Thyroid gland (tissue), 4 donors: ENCODE measurements at regions not wholly inside any gene's neighbourhood (a gene's known extent, or its start where the extent isn't known, plus 50 kb on each side); places are given as distances from the start of the nearest gene placed in this dataset.

ENCODE experiments used
- DNase-seq, 2 donors: peaks; one replicate each; pipeline ENCODE4 v3.0.0-alpha.2; 2019
- H3K27ac ChIP-seq, 3 donors: fragments of 200-600 bp; sonication (generic); 1 replicate in 2 of 3; 2 replicates in 1 of 3; pipeline ENCODE4 v1.5.1; 2016 to 2019; ENCODE audit warnings: mild to moderate bottlenecking in 1 of 3, moderate library complexity in 1 of 3
- H3K27me3 ChIP-seq: fragments of 200-600 bp; sonication (generic); one replicate; pipeline ENCODE4 v1.5.1; 2019
- H3K36me3 ChIP-seq, 2 donors: fragments of 200-600 bp; sonication (generic); one replicate each; pipeline ENCODE4 v1.5.1; 2016 to 2019
- H3K4me1 ChIP-seq, 2 donors: fragments of 200-600 bp; sonication (generic); one replicate each; pipeline ENCODE4 v1.5.1; 2017 to 2019
- H3K4me3 ChIP-seq, 3 donors: fragments of 200-600 bp; sonication (generic); replicated peaks in 1 of 3; 1 replicate in 2 of 3; 2 replicates in 1 of 3; pipeline ENCODE4 v1.5.1; 2016; ENCODE audit warnings: mild to moderate bottlenecking in 1 of 3
- H3K9me3 ChIP-seq: fragments of 200-600 bp; sonication (generic); one replicate; pipeline ENCODE4 v1.5.1; 2017
- POLR2A ChIP-seq, 2 donors: fragments of 450-650 bp; IDR thresholded peaks; one replicate each; pipeline ENCODE4 v1.6.1; 2017; ENCODE audit warnings: antibody characterized with exemption in 2 of 2, mild to moderate bottlenecking in 2 of 2, moderate library complexity in 1 of 2
- WGBS, 2 donors: methylation state at CpG; one replicate each; pipeline ENCODE4 v1.1.5; 2017; 5-methylcytosine and 5-hydroxymethylcytosine counted together
- intact Hi-C: fragments of 100-400 bp; cut with DNase I; formaldehyde crosslinking; loops from one replicate; pipeline ENCODE4 v1.15.1; 2023
- TF ChIP-seq, protein P1 (sequence below), 6 experiments: fragments of 200-600 bp in 3 of 6; fragments of 450-650 bp in 3 of 6; sonication (generic) in 3 of 6; IDR thresholded peaks; one replicate each; pipeline ENCODE4 v1.5.1; 2016 to 2019; ENCODE audit warnings: antibody characterized with exemption in 6 of 6, mild to moderate bottlenecking in 2 of 6, inconsistent platforms in 1 of 6, moderate library complexity in 1 of 6

DNA sequence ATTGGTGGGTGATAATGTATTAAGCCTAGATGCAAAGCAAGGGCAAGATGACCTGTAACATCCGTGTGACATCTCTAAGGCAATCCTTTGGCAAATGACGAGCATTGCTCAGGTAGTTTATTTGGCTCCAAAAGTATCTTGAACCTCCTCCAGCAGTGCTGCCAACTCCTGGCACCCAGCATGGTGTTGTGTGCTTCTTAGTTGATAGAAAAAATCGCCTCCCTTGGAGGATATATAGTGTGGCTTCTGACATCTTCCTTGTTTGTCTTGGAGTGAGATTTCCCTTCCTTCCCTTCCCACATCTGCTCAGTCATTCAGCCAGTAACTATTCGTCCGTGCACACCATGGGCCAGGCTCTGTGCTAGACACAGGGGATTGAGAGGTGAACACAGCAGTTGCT is 121.8 kb downstream of the TOMM20 start:
- intact Hi-C loops, result no loop called here
- no peak for DNase-seq
- Histone ChIP-seq H3K4me1 (peaks cover 0 to 5% of the 10 kb centered on the region in 2 donors), H3K27ac (no peak overlapping the region), H3K9me3 (no peaks in the 10 kb centered on the region), H3K36me3 (no peaks in the 10 kb centered on the region), H3K4me3 (no peak overlapping the region), H3K27me3 (no peaks in the 10 kb centered on the region)
- TF ChIP-seq POLR2A (IDR thresholded peaks at IDR 0.05), result no peak
- TF ChIP-seq, protein P1, sequence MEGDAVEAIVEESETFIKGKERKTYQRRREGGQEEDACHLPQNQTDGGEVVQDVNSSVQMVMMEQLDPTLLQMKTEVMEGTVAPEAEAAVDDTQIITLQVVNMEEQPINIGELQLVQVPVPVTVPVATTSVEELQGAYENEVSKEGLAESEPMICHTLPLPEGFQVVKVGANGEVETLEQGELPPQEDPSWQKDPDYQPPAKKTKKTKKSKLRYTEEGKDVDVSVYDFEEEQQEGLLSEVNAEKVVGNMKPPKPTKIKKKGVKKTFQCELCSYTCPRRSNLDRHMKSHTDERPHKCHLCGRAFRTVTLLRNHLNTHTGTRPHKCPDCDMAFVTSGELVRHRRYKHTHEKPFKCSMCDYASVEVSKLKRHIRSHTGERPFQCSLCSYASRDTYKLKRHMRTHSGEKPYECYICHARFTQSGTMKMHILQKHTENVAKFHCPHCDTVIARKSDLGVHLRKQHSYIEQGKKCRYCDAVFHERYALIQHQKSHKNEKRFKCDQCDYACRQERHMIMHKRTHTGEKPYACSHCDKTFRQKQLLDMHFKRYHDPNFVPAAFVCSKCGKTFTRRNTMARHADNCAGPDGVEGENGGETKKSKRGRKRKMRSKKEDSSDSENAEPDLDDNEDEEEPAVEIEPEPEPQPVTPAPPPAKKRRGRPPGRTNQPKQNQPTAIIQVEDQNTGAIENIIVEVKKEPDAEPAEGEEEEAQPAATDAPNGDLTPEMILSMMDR (IDR thresholded peaks at IDR 0.05), result no peak
- WGBS, 2 donors, result 65 to 86% methylated on average over 5 of the region's 5 CpGs

DNA sequence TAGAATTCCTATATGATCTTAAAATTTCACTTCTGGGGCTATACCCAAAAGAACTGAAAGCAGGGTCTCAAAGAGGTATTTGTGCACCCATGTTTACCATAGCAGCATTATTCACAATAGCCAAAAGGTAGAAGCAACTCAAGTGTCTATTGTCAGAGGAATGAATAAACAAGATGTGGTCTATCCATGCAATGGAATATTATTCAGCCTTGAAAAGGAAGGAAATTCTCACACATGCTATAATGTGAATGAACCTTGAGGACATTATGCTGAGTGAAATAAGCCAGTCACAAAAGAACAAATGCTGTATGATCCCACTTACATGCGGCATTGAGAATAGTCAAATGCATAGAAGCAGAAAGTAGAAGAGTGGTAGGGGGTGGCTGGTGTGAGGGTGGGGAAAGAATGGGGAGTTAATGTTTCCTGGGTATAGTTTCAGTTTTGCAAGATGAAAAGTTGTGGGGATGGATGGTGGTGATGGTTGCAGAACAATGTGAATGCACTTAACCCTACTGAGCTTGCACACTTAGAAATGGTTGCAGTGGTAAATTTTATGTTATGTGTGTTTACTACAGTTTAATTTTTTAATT is 122.4 kb downstream of the TOMM20 start:
- DNase-seq, result no peak
- no peaks in the 10 kb centered on the region for H3K9me3 ChIP-seq
- intact Hi-C loops, result no loop called here
- 94 to 98% methylated on average over 1 of the region's 1 CpG for WGBS, 2 donors
- peaks cover 0 to 3% of the 10 kb centered on the region in 2 donors for H3K4me1 ChIP-seq
- H3K4me3 ChIP-seq, result no peak overlapping the region
- TF ChIP-seq POLR2A (IDR thresholded peaks at IDR 0.05), result no peak
- TF ChIP-seq, protein P1 (IDR thresholded peaks at IDR 0.05), result no peak
- H3K36me3 ChIP-seq, result no peaks in the 10 kb centered on the region
- H3K27me3 ChIP-seq, result no peaks in the 10 kb centered on the region
- H3K27ac ChIP-seq, result no peak overlapping the region

DNA sequence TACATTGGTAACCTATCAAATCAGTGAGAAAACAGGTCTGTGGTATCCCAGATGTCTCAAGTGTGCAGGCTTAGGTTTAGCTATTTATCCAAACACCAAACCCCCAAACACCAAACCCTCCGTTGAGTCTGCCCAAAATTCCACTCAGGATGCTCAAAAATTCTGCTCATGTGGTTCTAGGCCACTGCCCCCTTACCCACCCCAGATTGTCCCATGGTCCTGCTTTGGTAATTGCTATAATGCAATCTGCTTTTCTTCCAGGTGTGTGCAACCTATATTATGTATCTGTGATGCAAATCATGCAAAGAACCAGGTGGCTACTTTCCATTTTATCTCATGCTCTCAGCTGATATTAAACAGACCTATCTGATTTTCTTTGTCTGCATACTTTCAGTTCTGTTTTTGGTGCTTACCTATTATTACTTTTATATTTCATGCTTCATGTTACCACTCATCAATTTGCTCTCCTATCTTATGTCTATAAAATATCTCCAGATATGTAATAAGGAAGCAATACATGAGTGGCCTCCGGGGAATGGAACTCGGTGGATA is 123.7 kb downstream of the TOMM20 start:
- peaks cover 7 to 14% of the 10 kb centered on the region in 2 donors for H3K4me1 ChIP-seq
- H3K36me3 ChIP-seq, result no peaks in the 10 kb centered on the region
- no peaks in the 10 kb centered on the region for H3K9me3 ChIP-seq
- no peak overlapping the region for H3K4me3 ChIP-seq
- H3K27me3 ChIP-seq, result no peaks in the 10 kb centered on the region
- TF ChIP-seq, protein P1 (IDR thresholded peaks at IDR 0.05), result no peak
- TF ChIP-seq POLR2A (IDR thresholded peaks at IDR 0.05), result no peak
- intact Hi-C loops, result no loop called here
- H3K27ac ChIP-seq, result no peak overlapping the region
- DNase-seq, result no peak
- 92 to 93% methylated on average over 3 of the region's 3 CpGs for WGBS, 2 donors

DNA sequence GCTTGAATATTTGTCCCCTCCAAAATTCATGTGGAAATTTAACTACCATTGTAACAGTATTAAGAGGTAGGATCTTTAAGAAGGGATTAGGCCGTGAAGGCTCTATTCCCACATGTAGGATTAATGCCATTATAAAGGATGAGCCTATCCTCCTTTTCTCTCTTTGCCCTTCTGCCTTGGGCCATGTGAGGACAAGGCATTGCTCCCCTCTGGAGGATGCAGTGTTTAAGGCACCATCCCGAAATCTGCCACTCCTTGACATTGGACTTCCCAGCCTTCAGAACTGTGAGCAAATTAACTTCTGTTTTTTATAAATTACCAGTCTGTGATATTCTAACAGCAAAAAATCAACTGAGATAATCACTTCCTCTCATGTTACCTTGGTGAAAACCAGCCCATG is 124.4 kb downstream of the TOMM20 start:
- Histone ChIP-seq H3K27me3 (no peaks in the 10 kb centered on the region), H3K4me3 (no peak overlapping the region), H3K4me1 (peaks cover 9 to 19% of the 10 kb centered on the region in 2 donors), H3K27ac (no peak overlapping the region), H3K9me3 (no peaks in the 10 kb centered on the region), H3K36me3 (no peaks in the 10 kb centered on the region)
- TF ChIP-seq, protein P1 (IDR thresholded peaks at IDR 0.05), result no peak
- TF ChIP-seq POLR2A (IDR thresholded peaks at IDR 0.05), result no peak
- 97 to 98% methylated on average over 2 of the region's 2 CpGs for WGBS, 2 donors
- no peak for DNase-seq
- intact Hi-C loops, result no loop called here

DNA sequence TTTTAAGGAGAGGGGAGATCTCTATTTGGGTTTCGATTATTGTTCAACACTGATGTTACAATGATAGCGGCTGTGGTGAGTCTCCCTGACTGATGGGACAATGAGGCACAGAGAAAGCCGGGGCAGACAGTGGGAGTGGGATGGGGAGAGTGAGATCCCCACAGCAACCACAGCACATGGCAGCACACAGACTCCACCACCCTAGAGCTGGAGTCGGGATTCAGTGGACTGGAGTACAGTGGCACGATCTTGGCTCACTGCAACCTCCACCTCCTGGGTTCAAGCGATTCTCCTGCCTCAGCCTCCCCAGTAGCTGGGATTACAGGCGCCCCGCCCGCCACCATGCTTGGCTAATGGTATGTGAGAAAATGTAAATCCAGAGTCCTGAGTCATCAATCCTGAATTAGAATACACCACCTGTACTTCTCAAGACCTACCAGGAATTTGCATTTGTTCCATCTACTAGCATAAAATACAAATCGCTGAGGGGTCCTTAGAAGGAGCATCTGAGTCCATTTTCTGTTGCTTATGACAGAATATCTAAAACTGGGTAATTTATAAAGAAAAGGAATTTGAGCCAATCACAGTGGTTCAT is 125.8 kb downstream of the TOMM20 start:
- Histone ChIP-seq H3K36me3 (no peaks in the 10 kb centered on the region), H3K9me3 (no peaks in the 10 kb centered on the region), H3K4me1 (peaks cover 17 to 33% of the 10 kb centered on the region in 2 donors), H3K27me3 (no peaks in the 10 kb centered on the region), H3K4me3 (no peak overlapping the region), H3K27ac (no peak overlapping the region)
- 97 to 99% methylated on average over 8 to 10 of the region's 10 CpGs for WGBS, 2 donors
- DNase-seq, result no peak
- intact Hi-C loops, result no loop called here
- no peak for TF ChIP-seq POLR2A (IDR thresholded peaks at IDR 0.05)
- TF ChIP-seq, protein P1 (IDR thresholded peaks at IDR 0.05), result no peak
